GM19455 (cell line): ENCODE measurements at regions not wholly inside any gene's neighbourhood (a gene's known extent, or its start where the extent isn't known, plus 50 kb on each side); places are given as distances from the start of the nearest gene placed in this dataset.

Experiments used
- ATAC-seq: cut with Tn5 transposase; IDR thresholded peaks from one replicate; pipeline ENCODE4 v1.9.1; 2021; ENCODE audit not compliant: unreplicated experiment

DNA sequence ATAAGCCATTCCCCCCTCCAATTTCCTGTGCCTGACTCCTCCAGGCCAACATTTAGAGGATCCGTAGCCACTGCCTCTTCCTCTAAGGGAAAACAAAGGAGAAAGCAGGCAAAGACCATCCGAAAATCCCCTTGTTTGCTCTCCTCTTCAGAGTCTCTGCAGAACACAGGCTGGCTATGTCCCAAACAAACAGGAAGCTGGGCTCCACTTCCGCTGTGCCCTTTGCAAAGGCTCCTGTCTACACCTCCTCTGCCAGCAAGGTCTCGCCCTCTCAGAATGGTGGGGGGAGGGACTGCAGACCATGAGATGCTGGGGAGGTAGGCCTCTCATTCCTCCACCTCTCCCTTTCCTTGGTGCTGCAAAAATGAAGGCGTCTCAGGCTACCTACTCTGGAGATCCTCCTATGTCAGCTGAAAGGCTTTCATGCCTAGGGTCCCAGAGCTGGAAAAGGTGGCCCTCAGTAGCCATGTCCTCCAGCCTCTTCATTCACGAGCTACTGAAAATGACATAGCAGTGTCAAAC, 596.2 kb downstream of the BUD13 start:
- ATAC-seq, result no peak

DNA sequence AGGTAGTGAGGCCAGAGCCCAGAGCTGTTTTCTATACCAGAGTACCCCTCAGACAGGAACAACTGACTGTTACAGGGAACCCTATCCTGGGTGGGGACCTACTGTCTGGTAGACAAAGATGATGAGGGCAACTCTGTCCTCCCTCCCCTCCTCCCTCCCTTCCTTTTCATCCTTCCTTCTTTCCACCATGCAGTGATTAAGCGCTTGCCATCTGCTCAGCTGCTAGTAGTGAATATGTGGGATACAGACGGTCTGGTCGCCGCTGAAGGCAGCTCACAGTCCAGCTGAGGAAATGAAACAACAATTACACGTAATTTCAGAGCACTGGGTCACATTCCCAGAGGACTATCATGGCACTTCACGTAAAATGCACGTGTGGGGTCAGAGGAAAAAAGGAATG, 597.1 kb downstream of the BUD13 start:
- no peak for ATAC-seq

DNA sequence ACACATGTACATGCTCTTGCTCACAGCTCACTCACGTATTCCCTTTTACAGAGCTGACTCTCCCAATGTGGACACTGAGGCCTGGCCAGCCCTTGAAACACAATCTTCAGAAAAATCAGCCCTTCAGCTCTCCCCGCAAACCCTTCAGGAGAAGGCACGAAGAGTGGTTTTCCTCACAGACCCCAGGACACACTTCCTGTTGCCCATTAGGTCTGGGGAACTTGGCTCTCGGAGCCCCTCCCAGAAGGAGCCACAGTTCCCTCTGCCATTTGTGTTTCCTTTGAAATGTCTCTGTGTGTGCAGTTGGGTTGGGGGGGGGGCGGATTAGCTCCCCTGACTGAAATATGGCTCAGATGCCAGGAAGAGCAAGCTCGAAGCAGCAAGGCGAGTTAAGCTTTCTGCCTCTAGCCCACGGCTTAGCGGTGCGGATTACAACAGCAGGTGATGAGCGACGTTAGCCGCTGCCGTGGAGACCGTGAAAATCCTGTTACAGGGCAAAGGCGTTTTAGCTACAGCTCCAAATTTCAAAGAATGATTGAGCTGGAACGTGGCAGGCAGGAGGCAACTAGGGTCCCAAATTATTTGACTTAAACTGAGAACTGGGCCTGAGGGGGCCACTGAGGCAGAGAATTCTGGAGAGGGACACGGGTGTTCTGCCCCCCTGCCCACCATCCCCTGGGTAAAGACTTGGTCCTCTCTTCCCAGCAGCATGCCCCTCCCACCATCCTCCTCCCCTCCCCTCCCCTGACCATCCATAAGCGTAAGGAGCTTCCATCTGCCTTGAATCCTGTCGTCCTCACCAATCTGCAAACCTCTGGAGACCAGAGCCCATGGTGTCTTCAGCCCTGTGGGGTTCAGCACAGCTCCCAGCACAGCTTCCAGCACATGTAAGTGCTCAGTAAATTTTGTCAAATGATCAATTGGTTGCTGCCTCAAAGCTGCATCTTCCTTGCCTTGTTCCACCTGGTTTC, 598.6 kb downstream of the BUD13 start:
- ATAC-seq, result no peak

DNA sequence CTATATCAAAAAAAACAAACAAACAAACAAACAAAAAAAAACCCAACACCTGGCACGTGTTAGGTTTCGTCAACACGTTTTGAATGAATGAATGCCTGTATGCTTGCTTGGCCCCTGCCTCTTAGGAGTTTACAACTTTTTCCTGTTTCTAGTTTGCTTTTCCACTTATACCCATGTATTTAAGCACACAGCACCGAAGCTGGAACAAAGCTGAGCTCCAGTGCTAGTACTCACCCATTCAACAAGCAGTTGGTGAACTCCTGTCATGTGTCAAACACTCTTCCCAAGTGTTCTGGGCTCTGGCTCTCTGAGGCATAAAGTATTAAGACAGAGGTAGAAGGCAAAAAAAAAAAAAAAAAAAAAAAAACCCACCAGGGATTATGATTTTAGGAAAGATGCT, 599.3 kb downstream of the BUD13 start:
- no peak for ATAC-seq

DNA sequence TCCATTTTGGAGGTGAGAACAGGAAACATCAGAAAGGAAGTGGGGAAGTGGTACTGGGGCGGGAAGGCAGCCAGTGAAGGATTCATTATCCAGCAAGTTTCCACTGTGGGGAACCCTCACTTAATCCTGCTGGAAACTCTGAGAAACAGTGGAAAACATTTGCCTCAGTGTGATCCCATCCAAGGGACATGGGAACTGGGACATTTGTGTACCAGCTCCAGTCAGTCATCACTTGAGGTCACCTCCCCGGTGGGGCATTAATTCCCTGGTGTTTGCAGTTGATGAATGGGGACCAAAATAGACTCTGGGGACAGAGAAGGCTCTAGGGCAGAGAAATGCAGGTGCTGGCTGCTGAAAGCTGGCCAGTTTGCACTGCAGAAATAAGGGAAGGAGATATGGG, 599.9 kb downstream of the BUD13 start:
- no peak for ATAC-seq

DNA sequence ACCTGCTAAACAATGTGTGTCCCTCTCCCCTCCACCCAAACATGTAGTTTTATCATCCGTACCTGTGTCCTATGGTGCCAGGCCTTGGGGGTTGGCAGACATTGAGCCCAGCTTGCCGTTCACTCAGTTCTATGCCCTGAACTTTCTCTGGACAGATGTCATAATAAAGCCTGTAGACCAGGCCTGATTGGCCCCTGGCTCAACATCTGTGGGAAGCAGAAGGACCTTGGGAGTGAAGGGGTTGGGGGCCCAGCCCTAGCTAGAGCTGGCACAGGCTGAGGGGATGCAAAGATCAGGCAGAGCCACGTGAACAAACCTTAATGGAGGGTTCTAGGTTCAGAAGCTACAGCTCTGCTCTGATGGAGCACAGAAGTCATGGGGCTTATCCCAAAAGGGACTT, 600.6 kb downstream of the BUD13 start:
- no peak for ATAC-seq

DNA sequence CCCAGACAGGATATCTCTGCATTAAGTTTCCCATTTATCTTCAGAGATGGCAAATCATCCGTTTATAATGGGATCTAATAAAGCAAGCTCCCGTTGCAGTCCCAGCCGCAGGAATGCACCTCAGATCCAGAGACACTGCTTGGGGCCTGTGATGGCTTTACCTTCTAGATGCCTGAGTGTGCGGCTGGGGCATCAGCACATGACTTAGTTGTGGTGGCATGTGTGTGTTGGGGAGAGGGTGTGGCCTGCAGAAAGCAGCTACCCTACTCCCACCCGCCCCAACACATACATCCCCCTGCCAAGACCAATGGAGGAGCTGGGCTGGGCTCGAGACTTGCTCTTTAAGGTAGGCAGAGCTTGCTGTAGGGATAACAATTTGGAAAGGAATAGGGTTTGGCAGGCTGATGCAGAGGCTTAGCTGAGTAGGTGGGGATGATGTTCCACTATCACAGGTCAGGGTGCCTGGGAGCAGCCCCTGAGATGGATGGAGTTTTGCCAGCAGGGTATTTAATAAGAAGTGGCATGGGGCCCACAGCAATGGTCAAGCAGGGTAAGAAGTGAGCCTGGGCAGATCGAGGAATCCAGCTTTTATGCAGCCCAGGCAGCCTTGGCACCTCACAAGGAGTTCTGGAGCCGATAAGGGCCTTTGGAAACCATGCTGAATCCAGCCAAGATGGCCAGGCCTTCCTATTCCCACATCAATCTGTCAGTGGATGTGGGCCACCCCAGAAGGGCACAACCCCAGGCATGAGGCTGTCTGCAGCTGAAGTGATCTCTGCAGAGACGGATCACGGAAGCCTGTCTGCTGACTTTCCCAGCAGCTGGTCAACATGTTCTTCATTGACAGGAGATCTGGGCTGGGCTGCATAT, 601.3 kb downstream of the BUD13 start:
- ATAC-seq, result no peak

DNA sequence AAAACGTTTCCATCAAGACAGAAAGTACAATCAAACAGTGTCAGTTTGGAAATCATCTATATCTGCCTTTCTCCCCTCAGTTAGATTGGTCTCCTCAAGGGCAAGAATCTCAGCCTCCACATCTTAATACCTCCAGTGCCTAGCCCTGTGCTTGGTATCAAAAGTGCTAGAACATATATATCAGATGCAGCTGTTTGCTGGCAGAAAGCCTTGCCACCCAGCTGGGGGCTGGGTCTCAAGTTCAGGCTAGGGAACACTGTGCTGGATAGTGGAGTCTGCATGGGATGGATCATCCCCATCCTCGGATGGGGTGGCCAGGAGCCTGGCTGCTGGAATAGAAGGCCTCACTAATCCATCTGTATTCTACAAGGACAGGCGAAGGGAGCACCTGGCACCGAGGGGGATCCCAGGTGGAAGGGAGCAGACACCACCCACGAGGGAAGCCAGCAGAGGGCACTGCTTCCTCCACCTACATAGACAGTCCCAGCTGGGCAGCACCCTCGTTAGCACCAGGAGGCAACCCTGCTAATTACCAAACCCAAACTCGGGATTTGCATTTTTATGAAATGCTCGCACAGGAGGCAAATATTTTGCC, 602.2 kb downstream of the BUD13 start:
- ATAC-seq, result no peak

DNA sequence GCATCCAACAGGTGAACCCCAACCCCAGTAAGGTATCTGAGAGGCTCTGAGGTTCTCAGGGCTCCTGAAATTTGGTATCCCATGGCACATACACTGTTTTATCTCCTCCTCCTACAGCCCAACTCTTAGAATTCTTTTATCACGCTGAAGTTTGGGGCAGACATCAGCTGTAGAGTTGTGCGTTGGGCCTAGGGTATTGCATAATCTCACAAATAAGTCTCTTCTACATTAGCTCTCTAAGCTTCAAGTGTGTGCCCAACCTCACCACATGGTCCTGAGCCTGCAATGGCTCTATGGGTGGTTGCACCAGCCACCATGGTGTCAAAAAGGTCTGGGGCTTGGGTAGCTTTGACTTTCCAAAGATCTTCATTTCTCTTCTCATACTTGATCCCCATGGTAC, 603.0 kb downstream of the BUD13 start:
- no peak for ATAC-seq

DNA sequence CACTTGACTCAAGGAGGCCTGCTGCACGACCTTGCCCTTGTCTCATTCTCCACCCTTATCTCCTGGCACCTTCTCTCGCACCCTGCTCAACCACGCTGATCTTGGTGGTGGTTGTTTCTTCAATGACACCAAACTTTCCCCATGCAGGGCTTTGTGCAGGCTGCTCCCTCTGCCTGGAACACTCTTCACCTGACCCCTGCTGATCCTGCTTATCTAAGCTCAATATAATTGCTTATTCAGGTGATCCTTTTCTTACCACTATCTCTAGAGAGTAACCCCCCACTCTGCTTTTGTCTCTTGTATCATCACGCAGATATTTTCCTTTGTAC, 604.4 kb downstream of the BUD13 start:
- ATAC-seq, result no peak

DNA sequence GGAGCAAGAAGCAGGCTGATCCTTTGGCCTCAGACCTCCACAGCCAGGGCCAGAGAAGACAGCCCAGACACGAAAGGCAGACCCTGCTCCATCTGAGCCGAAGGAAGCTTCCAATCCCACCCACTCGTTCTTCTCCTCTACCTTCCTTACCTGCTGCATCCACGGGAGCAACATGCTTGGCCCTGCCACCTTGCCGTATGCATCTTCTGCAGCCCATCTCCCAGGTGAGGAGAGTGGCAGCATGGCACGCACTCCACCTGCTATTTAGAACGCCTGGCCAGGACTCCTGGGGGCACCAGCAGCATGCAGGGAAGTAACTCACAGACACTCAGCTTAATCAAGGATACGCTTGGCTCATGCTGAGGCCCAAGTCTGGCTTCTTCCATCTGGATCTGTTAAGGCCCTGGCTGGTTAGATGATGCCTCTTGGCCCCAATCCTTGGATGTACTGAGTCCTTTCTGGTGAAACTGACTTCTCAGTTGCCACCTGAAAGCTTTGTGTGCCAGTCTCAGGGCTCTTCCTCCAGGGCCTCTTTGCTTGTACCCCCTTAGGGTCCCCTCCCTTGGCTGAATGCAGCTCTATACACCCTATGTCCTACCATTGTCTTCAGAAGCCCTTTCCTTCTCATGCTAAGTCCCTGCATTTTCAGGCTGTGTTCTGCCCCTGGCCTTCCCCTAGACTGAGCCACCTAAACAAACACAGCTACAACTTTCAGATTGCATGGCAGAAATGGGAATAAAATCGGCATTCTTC, 604.9 kb downstream of the BUD13 start:
- ATAC-seq, result no peak

DNA sequence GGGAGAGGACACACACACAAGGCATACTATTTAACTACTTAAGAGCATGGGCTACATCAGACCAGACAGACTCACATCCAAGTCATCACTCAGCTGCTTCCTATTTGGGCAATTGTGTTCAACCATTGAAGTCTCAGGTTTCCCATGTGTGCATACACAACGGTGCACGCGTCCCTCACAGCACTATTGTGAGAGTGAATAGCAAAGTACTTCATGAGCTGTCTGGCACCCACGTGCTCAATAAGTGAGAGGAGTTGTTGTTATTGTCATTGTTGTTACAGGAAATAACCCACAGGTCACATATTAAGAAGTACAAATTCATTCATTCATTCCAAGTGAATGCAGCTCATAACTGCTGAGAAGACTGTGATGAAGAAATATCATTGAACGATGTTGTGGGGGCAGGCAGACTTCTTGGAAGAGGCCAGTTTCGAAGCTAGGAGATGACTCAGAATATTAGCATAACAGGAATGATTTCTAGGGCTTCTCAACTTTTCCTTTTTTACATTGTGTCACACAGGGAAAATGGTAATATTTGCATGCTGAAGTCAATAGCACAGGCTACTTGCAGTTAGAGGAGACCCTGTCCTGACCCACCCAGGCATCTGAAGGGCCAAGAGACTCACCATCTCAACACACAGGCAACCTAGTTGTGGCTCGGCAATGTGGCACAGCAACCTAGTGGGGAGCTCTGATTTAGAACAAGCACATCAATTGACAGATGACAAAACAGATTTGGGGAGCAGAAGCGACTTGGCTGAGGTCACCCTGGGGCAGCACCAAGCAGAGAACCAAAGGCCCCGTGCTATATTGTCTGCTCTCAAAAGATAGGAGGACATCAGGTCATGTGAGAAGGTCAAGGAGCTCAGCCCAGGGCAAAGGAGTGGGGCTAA, 606.0 kb downstream of the BUD13 start:
- ATAC-seq, result no peak

DNA sequence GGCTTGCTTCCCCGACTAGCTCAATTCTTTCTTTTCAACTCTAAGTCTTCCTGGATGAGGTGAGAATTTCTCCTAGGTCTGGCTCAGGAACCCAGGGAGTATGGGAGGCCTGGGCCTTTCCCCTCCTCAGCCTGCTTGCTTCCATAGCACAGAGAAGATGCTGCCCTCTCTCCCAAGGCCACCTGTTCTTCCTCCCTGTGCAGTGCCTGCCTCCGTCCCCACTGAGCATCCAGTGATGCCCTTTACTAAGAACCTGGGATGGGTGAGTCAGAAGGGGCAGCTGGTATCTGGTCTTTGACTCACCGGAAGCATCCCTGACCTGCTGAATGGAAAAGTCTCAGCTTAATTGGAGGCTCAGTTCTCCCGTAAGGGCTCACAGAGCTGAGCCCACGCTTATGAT, 607.9 kb downstream of the BUD13 start:
- ATAC-seq, result no peak

DNA sequence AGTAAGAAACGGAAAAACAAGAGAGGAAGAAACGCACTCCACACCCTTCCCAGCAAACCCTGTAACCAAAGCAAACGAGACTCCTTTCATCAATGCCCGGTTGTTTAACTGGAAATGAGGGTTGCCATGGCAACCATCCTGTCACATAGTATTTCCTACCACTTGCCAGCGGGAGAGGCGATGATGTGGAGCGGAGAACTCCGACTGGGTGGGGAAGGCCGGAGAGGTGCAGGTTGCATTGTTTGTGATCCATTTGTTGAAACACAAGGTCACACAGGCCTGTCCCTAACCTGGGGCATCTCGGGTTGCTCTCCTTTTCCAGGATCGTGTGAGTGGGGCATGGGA, 609.9 kb downstream of the BUD13 start:
- no peak for ATAC-seq

DNA sequence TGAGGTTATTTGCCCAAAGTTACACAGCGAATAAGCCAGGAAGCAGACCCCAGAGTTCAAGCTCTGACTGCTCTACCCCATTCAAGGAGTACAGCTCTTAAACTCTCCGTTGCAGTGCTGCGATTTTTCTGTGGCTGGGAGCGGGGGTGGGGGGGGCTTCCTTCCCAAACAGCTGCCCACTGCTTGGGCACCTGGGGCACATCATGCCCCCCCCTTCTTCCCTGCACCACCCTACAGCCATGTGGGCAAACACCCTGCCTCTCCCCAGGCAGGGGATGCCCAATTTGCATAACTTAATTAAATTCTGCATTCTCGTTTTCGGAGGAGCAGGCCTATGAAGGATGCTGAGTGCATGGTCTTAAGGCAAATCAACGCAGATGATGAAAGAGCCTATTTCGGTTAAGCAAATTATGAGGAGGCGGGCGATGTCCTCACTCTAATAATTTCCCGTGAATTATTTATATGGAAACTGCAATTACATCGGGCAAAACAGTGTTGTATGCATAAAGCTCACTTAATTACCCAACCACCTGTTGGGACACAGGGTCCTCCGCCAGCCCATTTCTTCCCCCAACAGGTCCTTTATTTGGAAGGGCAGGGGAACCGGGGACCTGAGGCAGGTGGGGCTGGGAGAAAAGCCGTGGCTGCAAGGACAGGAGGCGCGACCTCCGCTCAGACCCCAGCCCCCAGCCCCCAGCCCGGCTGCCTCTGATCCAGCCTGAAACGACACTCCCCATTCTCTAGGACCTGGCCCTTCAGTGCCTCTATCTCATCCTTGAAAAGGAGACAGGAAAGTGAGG, 610.5 kb downstream of the BUD13 start:
- no peak for ATAC-seq

DNA sequence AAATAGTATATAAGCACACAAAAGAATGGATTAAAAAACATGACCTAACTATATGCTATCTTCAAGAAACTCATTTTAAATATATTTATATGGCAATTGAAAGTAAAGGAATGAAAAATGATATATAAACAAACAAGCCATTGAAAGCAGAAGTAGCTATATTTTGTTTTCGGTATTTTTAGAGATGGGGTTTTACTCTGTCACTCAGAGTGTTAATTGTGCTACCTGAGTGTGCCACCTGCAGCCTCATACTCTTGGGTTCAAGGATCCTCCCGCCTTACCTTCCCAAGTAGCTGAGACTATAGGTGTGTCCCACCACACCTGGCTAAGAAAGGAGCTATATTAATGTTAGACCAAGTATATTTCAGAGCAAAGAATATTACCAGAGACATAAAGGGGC, 624.1 kb downstream of the BUD13 start:
- ATAC-seq, result no peak

DNA sequence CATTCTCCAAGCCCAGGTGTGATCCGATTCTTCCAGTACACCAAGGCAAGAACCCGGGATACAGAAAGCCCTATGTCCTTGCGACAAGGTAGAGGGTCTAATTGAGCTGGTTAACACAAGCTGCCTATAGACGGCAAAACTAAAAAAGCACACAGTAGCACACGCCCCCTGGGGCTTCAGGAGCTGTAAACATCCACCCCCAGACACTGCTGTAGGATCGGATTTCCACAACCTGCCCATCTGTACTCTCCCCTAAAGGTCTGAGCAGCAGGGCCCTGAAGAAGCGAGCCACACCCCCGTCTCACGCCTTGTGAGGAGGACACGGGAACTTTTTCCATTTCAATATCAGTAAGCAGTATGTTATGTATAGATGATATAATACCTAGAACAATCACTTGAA, 624.7 kb downstream of the BUD13 start:
- ATAC-seq, result no peak

DNA sequence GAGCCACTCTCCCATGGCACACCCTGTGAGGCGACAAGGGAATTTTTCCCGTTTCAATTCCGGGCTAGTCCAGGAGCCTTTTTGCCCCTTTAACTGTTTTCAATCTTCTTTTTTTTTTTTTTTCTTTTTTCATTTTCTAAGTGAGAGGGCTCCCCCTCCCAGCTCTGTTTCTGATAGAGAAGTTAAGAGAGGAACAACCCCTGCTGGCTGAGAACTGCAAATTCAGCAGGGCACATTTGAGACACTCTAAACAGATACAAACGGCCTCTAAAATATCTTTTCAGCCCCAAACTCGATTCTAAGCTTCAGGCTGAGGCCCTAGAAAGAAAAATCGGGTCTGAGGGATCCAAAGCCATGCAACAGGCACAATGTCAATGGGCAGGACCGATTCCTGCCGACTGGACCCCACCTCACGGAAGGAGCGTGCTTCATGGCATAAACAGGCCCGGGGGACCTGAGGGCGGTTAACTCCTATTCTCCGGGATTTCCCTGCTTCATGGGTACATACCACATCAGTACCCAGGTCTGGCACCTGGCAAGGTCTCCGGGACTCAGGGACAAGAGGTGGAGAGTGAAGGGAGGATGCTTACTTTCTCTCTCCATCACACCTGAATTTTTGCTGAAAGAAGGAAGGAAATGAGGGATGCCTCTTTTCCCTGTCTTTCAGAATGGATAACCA, 627.5 kb downstream of the BUD13 start:
- ATAC-seq, result no peak
